Keratinocyte (primary cell): ENCODE measurements at regions not wholly inside any gene's neighbourhood (a gene's known extent, or its start where the extent isn't known, plus 50 kb on each side); places are given as distances from the start of the nearest gene placed in this dataset.

ENCODE experiments used
- CTCF ChIP-seq, 3 experiments: IDR thresholded peaks in 1 of 3; conservative IDR thresholded peaks in 1 of 3; optimal IDR thresholded peaks in 1 of 3; 2 replicates in 2 of 3; 3 replicates in 1 of 3; pipeline versions ENCODE3 to v1.5.1; 2011; ENCODE audit warnings: low read length in 3 of 3, mild to moderate bottlenecking in 3 of 3, moderate library complexity in 2 of 3, control low read depth in 1 of 3, inconsistent platforms in 1 of 3; ENCODE audit not compliant: insufficient read depth in 2 of 3; ENCODE audit errors: extremely low read depth in 1 of 3
- EZH2 ChIP-seq: IDR thresholded peaks from one replicate; pipeline ENCODE4 v1.6.1; 2012; ENCODE audit warnings: inconsistent platforms, mild to moderate bottlenecking, low read length, moderate library complexity

GRCh38 chr11:127074151-127074761 is 73.7 kb upstream of the KIRREL3 start:
- TF ChIP-seq CTCF (optimal IDR thresholded peaks at IDR 0.05 in 1 of 3, IDR thresholded peaks at IDR 0.05 in 1 of 3, conservative IDR thresholded peaks at IDR 0.05 in 1 of 3; ENCODE audit: extremely low read depth in 1 of 3, insufficient read depth in 2 of 3, low read length in 3 of 3) (peak; percentile 26 to 69 (median 27)), EZH2 (no peak)
